Heart left ventricle (tissue), 16 donors: ENCODE measurements at regions not wholly inside any gene's neighbourhood (a gene's known extent, or its start where the extent isn't known, plus 50 kb on each side); places are given as distances from the start of the nearest gene placed in this dataset.

Source experiments
- ATAC-seq, 4 donors: fragments of 200-7000 bp; cut with Tn5 transposase; one replicate each; pipeline ENCODE4 v1.9.1; 2020 to 2022; ENCODE audit warnings: moderate library complexity in 4 of 4, mild to moderate bottlenecking in 3 of 4, moderate number of reproducible peaks in 1 of 4
- DNase-seq, 5 donors: peaks; one replicate each; pipeline ENCODE4 v3.0.0-alpha.2; 2020
- H3K27ac ChIP-seq, 12 donors: fragments of 200-600 bp; sonication (generic) in 4 of 12; one replicate each; pipeline versions ENCODE4 v1.5.0 to v1.8.0; 2016 to 2022; ENCODE audit warnings: mild to moderate bottlenecking in 2 of 12
- H3K27me3 ChIP-seq, 9 donors: fragments of 200-600 bp; sonication (generic) in 2 of 9; one replicate each; pipeline versions ENCODE4 v1.5.1 to v1.8.0; 2016 to 2022; ENCODE audit warnings: mild to moderate bottlenecking in 3 of 9
- H3K36me3 ChIP-seq, 9 donors: fragments of 200-600 bp; sonication (generic) in 2 of 9; one replicate each; pipeline versions ENCODE4 v1.5.0 to v1.8.0; 2018 to 2022; ENCODE audit warnings: mild to moderate bottlenecking in 2 of 9
- H3K4me1 ChIP-seq, 12 donors: fragments of 200-600 bp; sonication (generic) in 4 of 12; one replicate each; pipeline versions ENCODE4 v1.5.0 to v1.8.0; 2016 to 2022; ENCODE audit warnings: mild to moderate bottlenecking in 3 of 12
- H3K4me3 ChIP-seq, 12 donors: fragments of 200-600 bp; sonication (generic) in 4 of 12; one replicate each; pipeline versions ENCODE4 v1.5.0 to v1.8.0; 2017 to 2022; ENCODE audit warnings: mild to moderate bottlenecking in 9 of 12, moderate library complexity in 4 of 12
- H3K9me3 ChIP-seq, 12 donors: fragments of 200-600 bp; sonication (generic) in 4 of 12; one replicate each; pipeline versions ENCODE4 v1.5.0 to v1.8.0; 2016 to 2022; ENCODE audit warnings: mild to moderate bottlenecking in 1 of 12
- CTCF ChIP-seq, 12 donors: fragments of 200-600 bp; sonication (generic) in 4 of 12; IDR thresholded peaks; one replicate each; pipeline versions ENCODE4 v1.5.0 to v1.8.0; 2018 to 2022; ENCODE audit warnings: antibody characterized with exemption in 12 of 12, mild to moderate bottlenecking in 5 of 12
- POLR2A ChIP-seq, 2 donors: fragments of 450-650 bp; IDR thresholded peaks; one replicate each; pipeline ENCODE4 v1.6.1; 2017; ENCODE audit warnings: antibody characterized with exemption in 2 of 2, mild to moderate bottlenecking in 2 of 2, moderate library complexity in 2 of 2
- WGBS, 4 donors: extraction: QIAGEN DNeasy Blood & Tissue Kit in 2 of 4; methylation state at CpG; one replicate each; pipeline versions ENCODE4 v1.1.5 to v1.1.7; 2013 to 2018; 5-methylcytosine and 5-hydroxymethylcytosine counted together
- intact Hi-C, 10 donors: fragments of 100-400 bp; cut with DNase I; formaldehyde crosslinking; loops; one replicate each; pipeline versions ENCODE4 v1.11.1 to v1.14.2; 2022
- donor health status: ischemic (EF 13 %, LVEDD 7.1; RV severe dilation, severe dysfunction).
- donor health status: healthy with polysubstance abuse.
- donor health status: DM: no; HTN: yes; CAD: no.
- donor health status: DM: no; HTN: no; CAD: no.
- donor health status: ischemic (EF 25% LVEDD 6.9; RV normal size, moderate dysfunction).
- donor health status: ischemic (EF 25% LVEDD 5.7; RV mildly dilated, moderate dysfunction).
- donor health status: healthy.
- donor health status: DM: yes; HTN: yes; CAD: no.
- donor health status: ischemic (EF 35%, LVEDD 5.7; RV mildly dilated, moderate dysfunction).
- donor health status: nonischemic (EF 11% LVEDD 7.7; RV severe dilation, severe dysfunction).
- donor health status: DM: yes; HTN: yes; CAD: no.
- donor health status: PGD.
- donor health status: ischemic (EF 29% LVEDD 5.4; RV normal size, mild dysfunction).
- donor health status: nonischemic (EF 23%, LVEDD 6.1; RV moderate dilation, normal function).

DNA sequence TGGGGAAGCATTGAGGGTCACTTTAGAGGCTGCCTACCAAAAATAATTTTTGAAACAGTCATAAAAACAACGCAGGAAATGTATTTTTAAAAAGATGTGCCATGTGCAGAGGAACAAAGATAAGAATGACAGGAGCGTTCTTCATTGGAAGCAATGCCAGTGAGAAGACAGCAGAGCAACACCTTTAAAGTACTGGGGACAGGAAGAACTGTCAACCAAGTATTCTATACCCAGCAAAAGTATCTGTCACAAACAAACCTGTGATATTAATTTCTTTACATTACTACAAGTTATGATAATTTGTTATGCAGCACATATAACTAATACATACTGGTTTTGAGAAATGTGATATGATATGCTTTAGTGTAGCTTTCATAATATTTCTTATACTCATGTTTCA lies 675.6 kb downstream of the IRX1 start:
- 77 to 87% (median 83%) methylated on average over 2 of the region's 2 CpGs for WGBS, 4 donors
- intact Hi-C loops: no loop called here
- DNase-seq (no peak), ATAC-seq (no peak)
- H3K36me3 ChIP-seq: no peaks in the 10 kb centered on the region
- TF ChIP-seq CTCF (IDR thresholded peaks at IDR 0.05) (no peak), POLR2A (IDR thresholded peaks at IDR 0.05) (no peak)
- no peak overlapping the region for H3K4me3 ChIP-seq
- no peaks in the 10 kb centered on the region for H3K27me3 ChIP-seq
- H3K4me1 ChIP-seq: no peaks in the 10 kb centered on the region
- peaks cover 0 to 30% (median 11%) of the 10 kb centered on the region in 12 donors for H3K9me3 ChIP-seq
- no peak overlapping the region for H3K27ac ChIP-seq

- Histone ChIP-seq H3K4me1 (no peaks in the 10 kb centered on the region), H3K9me3 (peaks cover 0 to 21% (median 9%) of the 10 kb centered on the region in 12 donors), H3K27ac (no peak overlapping the region), H3K36me3 (no peaks in the 10 kb centered on the region), H3K4me3 (no peak overlapping the region), H3K27me3 (no peaks in the 10 kb centered on the region)
- TF ChIP-seq CTCF (IDR thresholded peaks at IDR 0.05): no peak
- no peak for TF ChIP-seq POLR2A (IDR thresholded peaks at IDR 0.05)
- DNase-seq (no peak), ATAC-seq (no peak)
- intact Hi-C loops: no loop called here
- WGBS, 4 donors: 47 to 59% (median 55%) methylated on average over 8 of the region's 8 CpGs
These were observed 679.6 kb downstream of the IRX1 start for GRCh38 chr5:4275232-4275631.

DNA sequence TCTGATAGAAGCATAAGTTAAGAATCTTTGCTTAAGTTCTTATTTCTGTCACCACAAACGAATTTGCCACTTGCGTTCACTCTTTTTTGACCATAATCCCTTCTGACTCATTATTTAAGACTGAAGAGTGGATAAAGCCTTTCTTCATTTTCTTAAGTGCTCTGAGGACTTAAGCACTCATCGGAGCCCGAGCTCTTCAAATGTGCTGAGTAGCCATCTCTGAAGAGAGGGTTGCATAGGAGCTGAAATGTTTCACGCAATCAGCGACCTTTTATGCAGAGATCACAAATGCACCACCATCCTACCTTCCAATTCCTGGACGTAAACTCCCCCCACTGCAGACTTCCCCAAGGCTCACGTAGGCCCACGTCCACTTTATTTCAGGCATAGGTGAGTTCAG lies 699.2 kb downstream of the IRX1 start:
- WGBS, 4 donors: 81 to 89% (median 84%) methylated on average over 9 of the region's 9 CpGs
- Histone ChIP-seq H3K36me3 (no peaks in the 10 kb centered on the region), H3K9me3 (no peaks in the 10 kb centered on the region), H3K4me3 (no peak overlapping the region), H3K27me3 (peaks cover 0 to 6% (median 0%) of the 10 kb centered on the region in 9 donors), H3K27ac (no peak overlapping the region), H3K4me1 (no peaks in the 10 kb centered on the region)
- no peak for ATAC-seq
- intact Hi-C loops: loop anchor here in 1 of 10 donors (10.0 kb wide), 1 partner anchor 680 kb away; no protein-coding TSS in a partner anchor
- no peak for TF ChIP-seq POLR2A (IDR thresholded peaks at IDR 0.05)
- TF ChIP-seq CTCF (IDR thresholded peaks at IDR 0.05): no peak
- DNase-seq: no peak

GRCh38 chr5:4295663-4296339 lies 700.2 kb downstream of the IRX1 start:
- WGBS, 4 donors: 26 to 34% (median 27%) methylated on average over 13 of the region's 13 CpGs
- no peaks in the 10 kb centered on the region for H3K36me3 ChIP-seq
- no peaks in the 10 kb centered on the region for H3K4me1 ChIP-seq
- peaks cover 0 to 6% (median 0%) of the 10 kb centered on the region in 9 donors for H3K27me3 ChIP-seq
- intact Hi-C loops: loop anchor here in 1 of 10 donors (10.0 kb wide), 1 partner anchor 681 kb away; no protein-coding TSS in a partner anchor
- peak in 2 of 4 donors; percentile 24 to 38 for ATAC-seq
- H3K9me3 ChIP-seq: no peaks in the 10 kb centered on the region
- no peak for DNase-seq
- peak in 11 of 12 donors; percentile 23 to 63 (median 49) for TF ChIP-seq CTCF (IDR thresholded peaks at IDR 0.05)
- TF ChIP-seq POLR2A (IDR thresholded peaks at IDR 0.05): no peak
- no peak overlapping the region for H3K4me3 ChIP-seq
- H3K27ac ChIP-seq: no peak overlapping the region
